Stimulated activated naive B cell treated with anti-CD40 and anti-IgM and Interleukin-4, amounts not matched to agents 10 μg/mL and 1 μg/mL and 100 μg/mL, for 72 hours (primary cell): ENCODE measurements at regions not wholly inside any gene's neighbourhood (a gene's known extent, or its start where the extent isn't known, plus 50 kb on each side); places are given as distances from the start of the nearest gene placed in this dataset.

Experiments used
- ATAC-seq, 2 donors: fragments of 150-1000 bp; cut with Tn5 transposase; replicated peaks; 2 replicates each; pipeline ENCODE4 v1.10.0; 2021; ENCODE audit warnings: moderate library complexity in 1 of 2
- DNase-seq: peaks from one replicate; pipeline ENCODE4 v3.0.0; 2021
- H3K27ac Mint-ChIP-seq: one replicate; pipeline ENCODE4 v1.8.0; 2022; ENCODE audit warnings: mild to moderate bottlenecking, mixed read lengths
- H3K27me3 Mint-ChIP-seq, 2 donors: one replicate each; pipeline ENCODE4 v1.8.0; 2022; ENCODE audit warnings: mixed read lengths in 2 of 2
- H3K36me3 Mint-ChIP-seq, 2 donors: one replicate each; pipeline ENCODE4 v1.8.0; 2022; ENCODE audit warnings: mixed read lengths in 2 of 2, mild to moderate bottlenecking in 1 of 2
- H3K4me1 Mint-ChIP-seq, 2 donors: one replicate each; pipeline ENCODE4 v1.8.0; 2022; ENCODE audit warnings: mixed read lengths in 2 of 2, mild to moderate bottlenecking in 1 of 2
- H3K4me3 Mint-ChIP-seq, 2 donors: one replicate each; pipeline ENCODE4 v1.8.0; 2022; ENCODE audit warnings: mild to moderate bottlenecking in 2 of 2, mixed read lengths in 2 of 2, moderate library complexity in 1 of 2
- H3K9me3 Mint-ChIP-seq, 2 donors: one replicate each; pipeline ENCODE4 v1.8.0; 2022; ENCODE audit warnings: mixed read lengths in 2 of 2, mild to moderate bottlenecking in 1 of 2

GRCh38 chr9:95611354-95611753 lies 94.6 kb upstream of the PTCH1 start:
- no peak overlapping the region for H3K4me3 Mint-ChIP-seq
- no peak for DNase-seq
- no peaks in the 10 kb centered on the region for H3K4me1 Mint-ChIP-seq
- peaks cover 0 to 7% of the 10 kb centered on the region in 2 donors for H3K9me3 Mint-ChIP-seq
- peaks cover 14 to 16% of the 10 kb centered on the region in 2 donors for H3K27me3 Mint-ChIP-seq
- no peak for ATAC-seq
- no peaks in the 10 kb centered on the region for H3K36me3 Mint-ChIP-seq
- H3K27ac Mint-ChIP-seq: no peak overlapping the region

- Mint-ChIP-seq H3K27me3 (peaks cover 8 to 14% of the 10 kb centered on the region in 2 donors), H3K36me3 (no peaks in the 10 kb centered on the region), H3K4me3 (no peak overlapping the region), H3K27ac (no peak overlapping the region), H3K4me1 (no peaks in the 10 kb centered on the region), H3K9me3 (peaks cover 0 to 7% of the 10 kb centered on the region in 2 donors)
- ATAC-seq: no peak
- no peak for DNase-seq
Observed at GRCh38 chr9:95610006-95610785, 93.4 kb upstream of the PTCH1 start.

DNA sequence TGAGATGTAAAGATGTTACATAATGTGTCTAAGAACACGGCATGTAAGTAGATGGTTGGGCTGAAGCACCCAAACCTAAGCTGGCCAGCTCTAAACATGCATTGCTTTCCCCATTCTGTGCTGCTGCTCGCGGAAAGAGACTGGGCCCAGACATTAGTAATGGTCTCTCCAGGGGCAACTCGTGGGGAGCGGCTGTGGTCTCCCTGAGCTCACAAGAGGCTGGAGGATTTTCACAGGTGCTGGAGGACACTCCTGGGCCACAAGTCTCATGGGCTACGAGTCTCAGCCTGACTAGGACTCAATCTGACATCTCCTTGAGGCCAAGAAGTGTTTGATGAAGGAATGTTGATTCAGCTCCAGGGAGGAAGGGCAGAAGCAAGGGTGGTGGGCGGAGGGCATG lies 92.7 kb upstream of the PTCH1 start:
- Mint-ChIP-seq H3K36me3 (no peaks in the 10 kb centered on the region), H3K27ac (no peak overlapping the region), H3K4me1 (no peaks in the 10 kb centered on the region), H3K4me3 (no peak overlapping the region), H3K27me3 (peaks cover 4 to 10% of the 10 kb centered on the region in 2 donors), H3K9me3 (peaks cover 0 to 7% of the 10 kb centered on the region in 2 donors)
- DNase-seq (no peak), ATAC-seq (no peak)

DNA sequence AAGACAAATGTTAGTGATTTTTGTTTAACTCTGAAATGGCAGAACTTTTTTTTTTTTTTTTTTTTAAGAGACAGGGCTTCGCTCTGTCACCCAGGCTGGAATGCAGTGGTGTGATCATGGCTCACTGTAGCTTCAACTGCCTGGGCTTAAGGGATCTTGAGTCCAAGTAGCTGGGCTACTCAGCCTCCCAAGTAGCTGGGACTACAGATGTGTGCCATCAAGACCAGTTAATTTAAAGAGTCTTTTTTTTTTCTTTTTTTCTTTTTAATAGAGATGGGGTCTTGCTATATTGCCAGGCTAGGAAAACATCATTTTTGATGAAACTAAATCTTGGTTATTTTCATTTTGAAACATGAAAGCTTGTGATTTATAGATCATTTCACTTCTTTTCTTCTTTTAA lies 91.6 kb upstream of the PTCH1 start:
- Mint-ChIP-seq H3K9me3 (peaks cover 0 to 3% of the 10 kb centered on the region in 2 donors), H3K27me3 (peaks cover 2 to 10% of the 10 kb centered on the region in 2 donors), H3K4me1 (no peaks in the 10 kb centered on the region), H3K4me3 (no peak overlapping the region), H3K36me3 (no peaks in the 10 kb centered on the region), H3K27ac (no peak overlapping the region)
- DNase-seq (no peak), ATAC-seq (no peak)

GRCh38 chr9:95607507-95607906 lies 90.7 kb upstream of the PTCH1 start:
- no peaks in the 10 kb centered on the region for H3K9me3 Mint-ChIP-seq

GRCh38 chr9:95606489-95607350 lies 89.9 kb upstream of the PTCH1 start:
- no peak overlapping the region for H3K4me3 Mint-ChIP-seq
- no peaks in the 10 kb centered on the region for H3K4me1 Mint-ChIP-seq
- DNase-seq (no peak), ATAC-seq (no peak)
- peaks cover 0 to 10% of the 10 kb centered on the region in 2 donors for H3K27me3 Mint-ChIP-seq
- no peaks in the 10 kb centered on the region for H3K36me3 Mint-ChIP-seq
- H3K27ac Mint-ChIP-seq: no peak overlapping the region
- H3K9me3 Mint-ChIP-seq: no peaks in the 10 kb centered on the region

More at GRCh38 chr9:95607507-95607906, 90.7 kb upstream of the PTCH1 start:
- Mint-ChIP-seq H3K27me3 (peaks cover 0 to 10% of the 10 kb centered on the region in 2 donors), H3K27ac (no peak overlapping the region), H3K36me3 (no peaks in the 10 kb centered on the region), H3K4me3 (no peak overlapping the region), H3K4me1 (no peaks in the 10 kb centered on the region)
- DNase-seq: no peak
- no peak for ATAC-seq

GRCh38 chr9:95605816-95606488 lies 89.2 kb upstream of the PTCH1 start:
- peaks cover 0 to 3% of the 10 kb centered on the region in 2 donors for H3K27me3 Mint-ChIP-seq
- no peaks in the 10 kb centered on the region for H3K36me3 Mint-ChIP-seq
- H3K27ac Mint-ChIP-seq: no peak overlapping the region
- H3K4me1 Mint-ChIP-seq: no peaks in the 10 kb centered on the region
- no peak overlapping the region for H3K4me3 Mint-ChIP-seq
- DNase-seq: no peak
- no peaks in the 10 kb centered on the region for H3K9me3 Mint-ChIP-seq
- no peak for ATAC-seq

GRCh38 chr9:95605101-95605500 lies 88.3 kb upstream of the PTCH1 start:
- ATAC-seq: no peak

DNA sequence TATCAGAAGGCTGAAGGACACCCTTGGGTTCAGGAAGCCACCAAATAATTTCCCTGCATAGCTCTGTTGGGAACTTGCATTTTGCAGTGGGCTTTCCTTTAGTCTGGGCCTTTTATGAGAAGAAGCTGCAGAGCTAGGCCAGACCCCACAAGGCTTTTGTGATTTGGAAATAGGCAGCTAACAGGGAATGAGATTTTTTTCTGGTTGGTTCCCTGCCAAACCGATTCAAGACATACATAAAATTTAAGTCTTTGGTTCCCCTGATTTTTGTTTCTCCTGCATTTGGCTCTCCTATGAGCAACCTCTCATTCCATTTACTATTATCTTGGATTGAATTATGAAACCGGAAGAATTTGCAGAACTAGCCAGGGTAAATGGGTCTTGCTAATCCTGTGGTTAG lies 81.5 kb upstream of the PTCH1 start:
- H3K27me3 Mint-ChIP-seq: peaks cover 0 to 4% of the 10 kb centered on the region in 2 donors
- H3K4me3 Mint-ChIP-seq: no peak overlapping the region
- H3K4me1 Mint-ChIP-seq: no peaks in the 10 kb centered on the region
- H3K9me3 Mint-ChIP-seq: no peaks in the 10 kb centered on the region
- H3K36me3 Mint-ChIP-seq: no peaks in the 10 kb centered on the region
- H3K27ac Mint-ChIP-seq: no peak overlapping the region
- DNase-seq: no peak
- ATAC-seq: no peak

More at GRCh38 chr9:95605101-95605500, 88.3 kb upstream of the PTCH1 start:
- no peak overlapping the region for H3K4me3 Mint-ChIP-seq
- H3K36me3 Mint-ChIP-seq: no peaks in the 10 kb centered on the region
- H3K9me3 Mint-ChIP-seq: no peaks in the 10 kb centered on the region
- H3K4me1 Mint-ChIP-seq: no peaks in the 10 kb centered on the region
- no peaks in the 10 kb centered on the region for H3K27me3 Mint-ChIP-seq
- no peak for DNase-seq
- no peak overlapping the region for H3K27ac Mint-ChIP-seq

DNA sequence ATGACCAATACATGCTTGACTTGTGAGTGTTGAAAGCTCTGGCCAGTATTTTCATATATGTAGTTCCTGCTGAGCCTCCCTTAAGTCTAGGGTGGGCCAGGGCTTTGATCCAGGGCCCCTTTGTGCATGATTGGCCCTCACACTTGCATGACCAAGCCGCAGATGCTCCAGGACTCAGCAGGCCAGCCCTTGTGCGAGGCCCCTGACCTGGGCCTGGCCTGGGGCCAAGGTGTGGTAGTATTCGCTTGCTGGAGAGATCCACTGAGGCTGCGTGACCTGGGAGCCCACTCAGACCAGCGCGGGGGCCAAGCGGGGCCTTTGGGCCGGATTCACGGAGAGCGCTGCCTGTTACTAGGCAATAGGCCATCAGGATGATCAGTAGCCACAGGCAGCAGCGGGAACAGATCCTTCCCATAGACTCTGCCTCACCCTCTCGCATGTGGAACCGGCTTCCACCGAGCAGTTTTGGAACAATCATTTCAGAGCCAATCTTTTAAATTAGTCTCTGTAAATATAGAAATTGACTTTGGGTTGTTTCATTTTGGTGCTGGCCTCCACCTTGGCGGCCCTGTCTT lies 79.0 kb upstream of the PTCH1 start:
- H3K4me3 Mint-ChIP-seq: no peak overlapping the region
- H3K27ac Mint-ChIP-seq: no peak overlapping the region
- DNase-seq (no peak), ATAC-seq (no peak)
- peaks cover under 1 to 4% of the 10 kb centered on the region in 2 donors for H3K27me3 Mint-ChIP-seq
- no peaks in the 10 kb centered on the region for H3K4me1 Mint-ChIP-seq
- H3K36me3 Mint-ChIP-seq: no peaks in the 10 kb centered on the region
- H3K9me3 Mint-ChIP-seq: no peaks in the 10 kb centered on the region

DNA sequence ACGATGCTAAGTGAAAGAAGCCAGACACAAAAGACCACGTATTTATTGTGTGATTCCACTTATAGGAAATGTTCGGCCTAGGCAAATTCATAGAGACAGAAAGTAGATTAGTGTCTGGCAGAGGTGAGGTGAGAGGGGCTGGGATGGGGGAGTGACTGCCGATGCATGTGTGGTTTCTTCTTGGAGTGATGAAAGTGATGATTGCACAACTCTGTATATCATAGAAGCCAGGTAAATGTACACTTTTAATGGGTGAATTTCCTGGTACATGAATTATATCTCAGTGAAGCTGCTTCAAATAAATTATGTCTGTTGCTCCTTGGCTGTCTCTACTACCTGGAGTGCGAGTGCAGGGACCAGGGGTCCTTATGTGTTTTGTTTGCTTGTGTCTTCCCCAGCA lies 76.2 kb upstream of the PTCH1 start:
- ATAC-seq: no peak
- Mint-ChIP-seq H3K36me3 (no peaks in the 10 kb centered on the region), H3K9me3 (no peaks in the 10 kb centered on the region)

DNA sequence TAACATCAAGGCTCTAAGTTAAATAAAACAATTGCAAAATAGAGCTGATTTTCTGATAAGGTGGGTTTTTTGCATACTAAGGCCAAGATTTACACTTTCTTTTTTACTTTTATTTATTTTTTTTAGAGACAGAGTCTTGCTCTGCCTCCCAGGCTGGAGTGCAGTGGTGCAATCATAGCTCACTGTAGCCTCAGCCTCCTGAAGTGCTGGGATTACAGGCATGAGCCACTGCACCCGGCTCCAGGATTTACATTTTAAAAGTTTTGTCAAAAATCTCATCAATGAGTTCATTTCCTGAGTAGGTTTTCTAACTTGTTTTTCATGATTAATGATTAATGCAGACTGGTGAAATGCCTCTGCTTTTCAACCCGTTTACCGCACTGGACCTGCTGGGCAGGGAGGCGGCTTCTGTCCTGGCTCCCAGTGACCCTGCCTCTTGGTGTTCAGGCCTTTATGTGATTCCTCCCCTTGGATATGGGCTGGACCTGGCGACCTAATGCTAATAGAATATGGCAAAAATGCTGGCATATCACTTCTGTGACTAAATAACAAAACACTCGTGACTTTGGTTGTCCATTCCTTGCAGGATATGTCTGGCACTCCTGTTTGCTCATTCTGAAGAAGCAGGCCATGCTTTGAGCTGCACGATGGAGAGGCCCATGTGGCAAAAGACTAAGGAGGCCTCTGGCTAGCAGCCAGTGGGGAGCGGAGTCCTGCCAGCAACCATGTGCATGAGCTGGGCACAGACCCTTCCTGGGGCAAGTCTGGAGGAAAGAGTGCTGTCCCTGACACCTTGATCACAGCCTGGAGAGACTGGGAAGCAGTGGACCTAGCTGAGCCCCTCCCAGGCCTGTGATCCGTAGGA lies 72.2 kb upstream of the PTCH1 start:
- Mint-ChIP-seq H3K4me3 (no peak overlapping the region), H3K27me3 (peaks cover 13 to 21% of the 10 kb centered on the region in 2 donors), H3K36me3 (no peaks in the 10 kb centered on the region), H3K27ac (no peak overlapping the region), H3K4me1 (no peaks in the 10 kb centered on the region), H3K9me3 (no peaks in the 10 kb centered on the region)
- ATAC-seq (no peak), DNase-seq (no peak)

More for the DNA sequence above, 76.2 kb upstream of the PTCH1 start:
- Mint-ChIP-seq H3K27ac (no peak overlapping the region), H3K4me3 (no peak overlapping the region), H3K27me3 (peaks cover 12 to 16% of the 10 kb centered on the region in 2 donors), H3K4me1 (no peaks in the 10 kb centered on the region)
- DNase-seq: no peak
